Tibial nerve (tissue), 3 donors: ENCODE measurements at regions not wholly inside any gene's neighbourhood (a gene's known extent, or its start where the extent isn't known, plus 50 kb on each side); places are given as distances from the start of the nearest gene placed in this dataset.

ENCODE experiments used
- CTCF ChIP-seq, 5 experiments: fragments of 200-600 bp in 3 of 5; fragments of 450-650 bp in 2 of 5; sonication (generic) in 3 of 5; IDR thresholded peaks; one replicate each; pipeline ENCODE4 v1.5.1; 2016 to 2019; ENCODE audit warnings: antibody characterized with exemption in 5 of 5, mild to moderate bottlenecking in 3 of 5, moderate library complexity in 2 of 5
- POLR2A ChIP-seq, 2 donors: fragments of 450-650 bp; IDR thresholded peaks; one replicate each; pipeline ENCODE4 v1.6.1; 2017; ENCODE audit warnings: antibody characterized with exemption in 2 of 2, mild to moderate bottlenecking in 2 of 2, moderate library complexity in 2 of 2

- no peak for TF ChIP-seq CTCF (IDR thresholded peaks at IDR 0.05)
- TF ChIP-seq POLR2A (IDR thresholded peaks at IDR 0.05): no peak
Measured at GRCh38 chr1:58189453-58189852, 357.1 kb downstream of the OMA1 start.
